Neural progenitor cell (in vitro differentiated cells): ENCODE measurements at regions not wholly inside any gene's neighbourhood (a gene's known extent, or its start where the extent isn't known, plus 50 kb on each side); places are given as distances from the start of the nearest gene placed in this dataset.

ENCODE experiments used
- DNase-seq: peaks from one replicate; pipeline ENCODE4 v3.0.0-alpha.2; 2016; ENCODE audit warnings: low spot score
- H2AFZ ChIP-seq: fragments of 200-600 bp; sonication (generic); replicated peaks from 2 replicates; pipeline ENCODE4 v1.6.1; 2016; ENCODE audit warnings: antibody characterized with exemption
- H3F3A ChIP-seq: fragments of 200-600 bp; sonication (generic); 2 replicates; pipeline ENCODE4 v1.6.1; 2016; ENCODE audit warnings: antibody characterized with exemption, low read depth
- H3K27ac ChIP-seq: fragments of 200-600 bp; sonication (generic); 2 replicates; pipeline ENCODE4 v1.5.1; 2016; ENCODE audit warnings: mild to moderate bottlenecking
- H3K27me3 ChIP-seq: fragments of 200-600 bp; sonication (generic); 2 replicates; pipeline ENCODE4 v1.6.1; 2016; ENCODE audit warnings: mild to moderate bottlenecking, moderate library complexity
- H3K36me3 ChIP-seq: fragments of 200-600 bp; sonication (generic); 2 replicates; pipeline ENCODE4 v1.5.1; 2016
- H3K4me1 ChIP-seq: fragments of 200-600 bp; sonication (generic); 2 replicates; pipeline ENCODE4 v1.6.1; 2016; ENCODE audit warnings: mixed run types
- H3K4me2 ChIP-seq: fragments of 200-600 bp; sonication (generic); 2 replicates; pipeline ENCODE4 v1.6.1; 2016
- H3K4me3 ChIP-seq: fragments of 200-600 bp; sonication (generic); 2 replicates; pipeline ENCODE4 v1.5.1; 2016
- H3K79me2 ChIP-seq: fragments of 200-600 bp; sonication (generic); 2 replicates; pipeline ENCODE4 v1.6.1; 2016; ENCODE audit warnings: low read depth
- H3K9ac ChIP-seq: fragments of 200-600 bp; sonication (generic); 2 replicates; pipeline ENCODE4 v1.6.1; 2016
- H3K9me3 ChIP-seq: fragments of 200-600 bp; sonication (generic); 2 replicates; pipeline ENCODE4 v1.5.1; 2016; ENCODE audit warnings: low read depth
- H4K20me1 ChIP-seq: fragments of 200-600 bp; sonication (generic); 2 replicates; pipeline ENCODE4 v1.6.1; 2016; ENCODE audit warnings: low read depth
- H3K27ac Mint-ChIP-seq: 3 replicates; pipeline ENCODE4 v1.8.0; 2021; ENCODE audit warnings: mixed read lengths
- H3K27me3 Mint-ChIP-seq: 2 replicates; pipeline ENCODE4 v1.8.0; 2022; ENCODE audit warnings: low read depth, mild to moderate bottlenecking, inconsistent platforms, moderate library complexity, mixed read lengths; ENCODE audit not compliant: insufficient read depth
- H3K36me3 Mint-ChIP-seq: 3 replicates; pipeline ENCODE4 v1.8.0; 2021; ENCODE audit warnings: mixed read lengths
- H3K4me1 Mint-ChIP-seq: 3 replicates; pipeline ENCODE4 v1.8.0; 2021; ENCODE audit warnings: mixed read lengths
- H3K4me3 Mint-ChIP-seq: 3 replicates; pipeline ENCODE4 v1.8.0; 2021; ENCODE audit warnings: mild to moderate bottlenecking, moderate library complexity, mixed read lengths
- H3K9me3 Mint-ChIP-seq: 3 replicates; pipeline ENCODE4 v1.8.0; 2020; ENCODE audit warnings: mixed read lengths
- EZH2 ChIP-seq: fragments of 200-600 bp; sonication (generic); IDR thresholded peaks from 2 replicates; pipeline ENCODE4 v1.6.1; 2017; ENCODE audit warnings: antibody characterized with exemption, mild to moderate bottlenecking, moderate library complexity
- EZH2phosphoT487 ChIP-seq: fragments of 200-600 bp; sonication (generic); IDR thresholded peaks from 2 replicates; pipeline ENCODE4 v1.6.1; 2017; ENCODE audit warnings: antibody characterized with exemption
- TF ChIP-seq, protein P1 (sequence below): fragments of 200-600 bp; sonication (generic); IDR thresholded peaks from 2 replicates; pipeline ENCODE4 v1.5.1; 2017; ENCODE audit warnings: antibody characterized with exemption, mild to moderate bottlenecking

DNA sequence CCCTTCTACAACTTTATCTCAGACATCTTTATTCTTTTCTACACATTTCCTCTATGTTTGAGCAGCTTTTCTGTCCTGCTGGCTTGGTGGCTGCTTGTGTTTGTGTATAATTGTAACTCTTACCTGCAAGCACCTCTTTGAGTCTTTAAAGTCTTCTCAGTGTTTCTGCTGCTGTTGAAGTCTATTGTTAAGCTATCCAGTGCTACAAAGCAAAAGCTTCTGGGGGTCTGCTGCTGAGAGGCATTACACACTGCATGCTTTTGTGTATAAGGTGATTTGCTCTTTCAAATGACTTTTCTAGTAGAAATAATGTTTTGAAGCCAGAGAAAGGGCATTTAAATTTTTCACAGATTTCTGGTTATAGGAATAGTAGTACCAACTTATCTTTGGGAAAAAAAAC lies 241.8 kb downstream of the DTHD1 start:
- H3K4me3 Mint-ChIP-seq = no peak overlapping the region
- no peak overlapping the region for H3K4me3 ChIP-seq
- no peak overlapping the region for H3K27ac Mint-ChIP-seq
- H3K79me2 ChIP-seq = no peaks in the 10 kb centered on the region
- H3K4me2 ChIP-seq = peak overlapping the region; percentile 54
- H3F3A ChIP-seq = peaks cover 5% of the 10 kb centered on the region
- DNase-seq = peak; percentile 50
- H3K4me1 ChIP-seq = peaks cover 8% of the 10 kb centered on the region
- no peaks in the 10 kb centered on the region for H4K20me1 ChIP-seq
- TF ChIP-seq, protein P1, sequence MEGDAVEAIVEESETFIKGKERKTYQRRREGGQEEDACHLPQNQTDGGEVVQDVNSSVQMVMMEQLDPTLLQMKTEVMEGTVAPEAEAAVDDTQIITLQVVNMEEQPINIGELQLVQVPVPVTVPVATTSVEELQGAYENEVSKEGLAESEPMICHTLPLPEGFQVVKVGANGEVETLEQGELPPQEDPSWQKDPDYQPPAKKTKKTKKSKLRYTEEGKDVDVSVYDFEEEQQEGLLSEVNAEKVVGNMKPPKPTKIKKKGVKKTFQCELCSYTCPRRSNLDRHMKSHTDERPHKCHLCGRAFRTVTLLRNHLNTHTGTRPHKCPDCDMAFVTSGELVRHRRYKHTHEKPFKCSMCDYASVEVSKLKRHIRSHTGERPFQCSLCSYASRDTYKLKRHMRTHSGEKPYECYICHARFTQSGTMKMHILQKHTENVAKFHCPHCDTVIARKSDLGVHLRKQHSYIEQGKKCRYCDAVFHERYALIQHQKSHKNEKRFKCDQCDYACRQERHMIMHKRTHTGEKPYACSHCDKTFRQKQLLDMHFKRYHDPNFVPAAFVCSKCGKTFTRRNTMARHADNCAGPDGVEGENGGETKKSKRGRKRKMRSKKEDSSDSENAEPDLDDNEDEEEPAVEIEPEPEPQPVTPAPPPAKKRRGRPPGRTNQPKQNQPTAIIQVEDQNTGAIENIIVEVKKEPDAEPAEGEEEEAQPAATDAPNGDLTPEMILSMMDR = no peak
- no peak overlapping the region for H2AFZ ChIP-seq
- H3K36me3 Mint-ChIP-seq = no peaks in the 10 kb centered on the region
- peaks cover 3% of the 10 kb centered on the region for H3K27me3 Mint-ChIP-seq
- no peaks in the 10 kb centered on the region for H3K27me3 ChIP-seq
- H3K36me3 ChIP-seq = no peaks in the 10 kb centered on the region
- peaks cover 12% of the 10 kb centered on the region for H3K9me3 Mint-ChIP-seq
- no peaks in the 10 kb centered on the region for H3K9me3 ChIP-seq
- H3K27ac ChIP-seq = no peak overlapping the region
- H3K4me1 Mint-ChIP-seq = peaks cover 3% of the 10 kb centered on the region
- H3K9ac ChIP-seq = no peak overlapping the region

DNA sequence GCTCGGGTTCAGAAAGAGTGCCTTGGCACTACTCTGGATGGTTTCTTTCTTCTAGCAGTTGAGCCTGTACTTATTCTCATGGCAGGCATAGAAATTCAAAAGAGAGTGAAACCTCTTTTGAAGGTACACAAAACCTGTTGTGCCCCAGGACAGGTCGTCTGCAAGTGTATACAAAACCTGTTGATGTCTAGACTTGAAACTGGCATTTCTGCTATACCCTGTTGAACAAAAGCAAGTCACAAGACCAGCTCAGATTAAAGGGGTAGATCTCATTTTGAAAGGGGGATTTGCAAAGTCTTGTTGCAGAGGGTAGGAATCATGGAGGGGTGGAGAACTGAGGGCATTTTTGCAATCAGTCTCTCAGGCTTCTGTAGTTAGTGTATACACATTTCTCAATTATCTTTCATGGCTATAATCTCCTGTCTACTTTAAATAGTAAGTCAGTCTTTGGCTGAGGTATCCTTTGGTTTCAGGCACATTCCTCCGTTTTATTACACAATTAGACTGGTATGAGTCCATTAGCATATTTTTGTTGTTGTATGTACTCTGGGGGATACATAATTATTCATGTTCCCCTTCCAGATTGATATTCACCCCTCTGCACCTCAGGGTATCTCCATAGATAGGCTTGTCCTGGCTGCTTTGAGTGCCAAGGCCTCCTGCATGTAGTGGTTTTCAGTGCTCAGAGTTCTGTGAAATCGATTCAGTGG lies 251.4 kb downstream of the DTHD1 start:
- H3K9me3 ChIP-seq = no peaks in the 10 kb centered on the region
- Mint-ChIP-seq H3K27me3 (no peaks in the 10 kb centered on the region), H3K4me1 (no peaks in the 10 kb centered on the region), H3K9me3 (peaks cover 12% of the 10 kb centered on the region), H3K27ac (no peak overlapping the region), H3K4me3 (no peak overlapping the region), H3K36me3 (no peaks in the 10 kb centered on the region)
- no peaks in the 10 kb centered on the region for H4K20me1 ChIP-seq
- H3K27me3 ChIP-seq = no peaks in the 10 kb centered on the region
- DNase-seq = no peak
- no peak overlapping the region for H3K9ac ChIP-seq
- H3F3A ChIP-seq = no peaks in the 10 kb centered on the region
- no peak overlapping the region for H2AFZ ChIP-seq
- H3K27ac ChIP-seq = no peak overlapping the region
- TF ChIP-seq EZH2 (no peak), EZH2phosphoT487 (no peak)
- TF ChIP-seq, protein P1 = no peak
- no peak overlapping the region for H3K4me3 ChIP-seq
- no peak overlapping the region for H3K4me2 ChIP-seq
- H3K36me3 ChIP-seq = no peaks in the 10 kb centered on the region
- H3K4me1 ChIP-seq = no peaks in the 10 kb centered on the region
- H3K79me2 ChIP-seq = no peaks in the 10 kb centered on the region

DNA sequence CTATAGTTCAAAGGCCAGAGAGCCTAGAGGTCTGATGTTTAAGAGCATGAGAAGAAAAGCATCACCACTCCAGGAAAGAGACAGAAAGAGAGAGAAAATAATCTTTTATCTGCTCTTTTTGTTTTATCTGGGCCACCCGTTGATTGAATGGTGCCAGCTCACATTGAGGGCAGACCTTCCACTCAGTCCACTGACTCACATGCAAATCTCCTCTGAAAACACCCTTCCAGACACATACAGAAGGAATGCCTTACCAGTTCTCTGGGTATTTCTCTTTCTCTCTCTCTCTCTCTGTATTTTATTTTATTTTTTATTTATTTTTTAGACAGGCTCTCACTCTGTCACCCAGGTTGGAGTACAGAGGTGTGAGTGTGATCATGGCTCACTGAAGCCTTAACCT lies 252.5 kb downstream of the DTHD1 start:
- H3K9me3 ChIP-seq = no peaks in the 10 kb centered on the region
- H4K20me1 ChIP-seq = no peaks in the 10 kb centered on the region
- TF ChIP-seq EZH2phosphoT487 (no peak), EZH2 (no peak)
- TF ChIP-seq, protein P1 = no peak
- H3K4me2 ChIP-seq = no peak overlapping the region
- no peak overlapping the region for H3K27ac ChIP-seq
- H2AFZ ChIP-seq = no peak overlapping the region
- no peak overlapping the region for H3K9ac ChIP-seq
- no peak for DNase-seq
- Mint-ChIP-seq H3K4me3 (no peak overlapping the region), H3K36me3 (no peaks in the 10 kb centered on the region), H3K27me3 (no peaks in the 10 kb centered on the region), H3K27ac (no peak overlapping the region), H3K9me3 (peaks cover 2% of the 10 kb centered on the region), H3K4me1 (no peaks in the 10 kb centered on the region)
- no peaks in the 10 kb centered on the region for H3K4me1 ChIP-seq
- H3K36me3 ChIP-seq = no peaks in the 10 kb centered on the region
- no peaks in the 10 kb centered on the region for H3K27me3 ChIP-seq
- H3F3A ChIP-seq = no peaks in the 10 kb centered on the region
- H3K4me3 ChIP-seq = no peak overlapping the region
- H3K79me2 ChIP-seq = no peaks in the 10 kb centered on the region
